SHP77 (cell line): ENCODE measurements at regions not wholly inside any gene's neighbourhood (a gene's known extent, or its start where the extent isn't known, plus 50 kb on each side); places are given as distances from the start of the nearest gene placed in this dataset.
"Not testable (repeated sequence)": the region's sequence is repeated elsewhere in the genome, so short reads cannot be mapped to it uniquely, and the experiment has no call there.

Experiments
- DNase-seq, 2 experiments: peaks; one replicate each; lab custom pipeline; 2025; lab: John Stamatoyannopoulos, UW

GRCh38 chr1:58190267-58190988 is 356.1 kb downstream of the OMA1 start:
- no peak for DNase-seq

DNA sequence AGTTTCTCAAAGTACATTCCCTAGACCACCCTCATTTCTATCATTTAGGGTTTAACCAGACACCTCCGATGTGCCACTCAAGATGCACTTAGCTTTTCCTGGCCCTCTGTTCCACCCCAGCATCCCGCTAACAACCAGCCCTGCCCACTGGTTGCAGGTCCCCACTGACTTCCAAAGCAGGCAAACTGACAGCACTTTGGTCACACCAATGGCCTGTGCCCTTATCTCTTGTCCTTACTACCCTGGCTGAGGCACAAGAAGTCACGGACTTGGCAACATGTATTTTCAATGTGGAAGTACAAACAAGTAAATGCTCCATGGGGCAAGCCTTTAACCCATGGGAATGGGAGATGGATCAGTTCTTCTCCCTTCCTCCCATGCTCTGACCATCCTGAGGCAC is 357.1 kb downstream of the OMA1 start:
- no peak for DNase-seq

- DNase-seq: no peak
Observed at GRCh38 chr1:58183286-58183685, 363.2 kb downstream of the OMA1 start.

- no peak for DNase-seq
Observed at GRCh38 chr1:58180537-58180936, 366.0 kb downstream of the OMA1 start.

- DNase-seq: not testable (repeated sequence)
Observed at GRCh38 chr1:58169160-58169559, 377.4 kb downstream of the OMA1 start.

- DNase-seq: not testable (repeated sequence)
Observed at GRCh38 chr1:58167131-58167530, 379.4 kb downstream of the OMA1 start.

GRCh38 chr1:58166417-58166816 is 380.1 kb downstream of the OMA1 start:
- no peak for DNase-seq

DNA sequence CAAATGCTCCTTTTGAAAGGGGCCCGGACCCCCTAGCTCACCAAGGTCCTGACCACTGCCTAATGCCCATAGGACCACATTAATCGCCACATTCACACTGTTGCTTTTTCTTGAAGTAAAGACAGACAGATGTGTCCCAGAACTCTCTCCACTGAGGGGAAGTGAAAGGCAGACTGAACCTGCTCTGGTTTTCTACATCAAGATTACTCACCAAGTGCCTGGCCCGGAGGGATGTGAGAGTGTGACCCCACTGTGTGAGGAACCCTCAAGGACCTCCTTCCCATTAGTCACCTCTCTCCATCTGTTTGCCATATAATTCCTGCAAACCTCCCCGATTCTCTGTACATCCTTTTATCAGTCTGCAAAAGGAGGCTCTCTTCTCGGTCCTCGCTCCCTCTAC is 381.5 kb downstream of the OMA1 start:
- DNase-seq: no peak

GRCh38 chr1:58162952-58163550 is 383.5 kb downstream of the OMA1 start:
- peak; percentile 46 to 50 for DNase-seq

GRCh38 chr1:58159434-58159830 is 387.1 kb downstream of the OMA1 start:
- no peak for DNase-seq

- DNase-seq: no peak
Observed at GRCh38 chr1:58158506-58159433, 387.8 kb downstream of the OMA1 start.

DNA sequence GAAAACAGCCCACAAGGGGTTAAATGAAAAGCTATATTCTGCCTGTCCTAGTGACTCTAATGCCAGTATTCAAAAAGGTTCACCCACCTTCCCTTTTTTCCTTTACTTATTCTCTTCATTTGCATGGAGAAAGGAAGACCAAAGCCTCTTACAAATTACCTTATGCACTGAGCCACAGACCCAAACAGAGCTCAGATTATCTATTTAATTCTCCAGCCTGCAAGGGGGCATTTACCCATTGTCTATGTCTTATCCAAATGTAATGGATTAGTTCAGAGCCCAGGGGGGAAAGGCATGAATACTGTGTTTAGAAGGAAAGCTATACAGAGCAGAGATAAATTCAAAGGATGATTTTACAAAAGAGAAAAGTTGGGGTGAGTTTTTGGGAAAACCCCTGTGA is 388.5 kb downstream of the OMA1 start:
- DNase-seq: no peak

- DNase-seq: no peak
Observed at GRCh38 chr1:58157256-58157655, 389.3 kb downstream of the OMA1 start.

DNA sequence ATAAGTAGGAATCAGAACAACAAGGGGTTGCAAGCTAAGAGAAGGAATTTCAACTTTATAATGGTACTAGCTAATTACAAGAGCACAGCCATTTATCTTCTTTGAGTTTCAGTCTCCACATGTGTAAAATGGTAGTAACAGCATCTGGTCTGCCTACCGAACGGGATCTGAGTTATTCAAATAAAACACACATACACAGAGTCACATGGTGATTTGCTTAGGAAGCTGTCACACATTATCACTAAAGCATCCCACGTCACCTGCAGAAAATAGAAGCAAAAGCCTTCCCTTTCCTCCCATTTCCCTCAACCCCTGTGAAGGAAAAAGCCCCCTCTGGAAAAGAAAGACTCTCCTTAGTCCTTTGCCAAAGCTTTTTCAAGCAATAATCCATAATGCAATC is 389.7 kb downstream of the OMA1 start:
- no peak for DNase-seq

GRCh38 chr1:58156124-58156468 is 390.4 kb downstream of the OMA1 start:
- DNase-seq: no peak

GRCh38 chr1:58155418-58156123 is 391.0 kb downstream of the OMA1 start:
- DNase-seq: peak in 1 of 2 experiments; percentile 35

GRCh38 chr1:58154256-58154655 is 392.3 kb downstream of the OMA1 start:
- no peak for DNase-seq

GRCh38 chr1:58152697-58153096 is 393.8 kb downstream of the OMA1 start:
- no peak for DNase-seq

GRCh38 chr1:58149271-58149812 is 397.2 kb downstream of the OMA1 start:
- DNase-seq: no peak

DNA sequence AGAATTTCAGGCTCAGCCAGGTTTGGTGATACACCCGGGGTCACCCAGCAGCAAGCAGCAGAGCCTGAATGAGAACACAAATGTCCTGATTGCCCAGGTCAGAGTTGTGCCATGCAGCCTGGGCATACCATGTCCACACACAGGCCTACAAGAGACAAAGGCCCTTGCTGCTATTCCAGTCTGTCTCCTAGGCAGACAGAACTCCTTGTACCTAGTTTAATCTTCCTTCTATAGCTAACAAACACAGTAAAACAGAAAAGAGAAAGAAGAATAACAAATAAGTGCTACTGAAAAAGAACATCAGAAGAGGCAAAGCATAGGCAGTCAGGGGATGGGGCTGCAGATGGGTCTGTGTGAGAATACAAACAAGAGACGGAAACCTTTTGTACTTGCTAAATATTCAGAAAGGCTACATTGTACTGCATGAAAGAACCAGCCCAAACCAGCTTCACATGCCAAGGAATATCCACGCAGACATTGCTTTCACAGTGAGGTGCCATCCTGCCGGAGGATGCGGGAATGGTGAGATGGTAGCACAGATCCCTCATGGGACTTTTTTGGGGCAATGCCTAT is 401.7 kb downstream of the OMA1 start:
- no peak for DNase-seq

DNA sequence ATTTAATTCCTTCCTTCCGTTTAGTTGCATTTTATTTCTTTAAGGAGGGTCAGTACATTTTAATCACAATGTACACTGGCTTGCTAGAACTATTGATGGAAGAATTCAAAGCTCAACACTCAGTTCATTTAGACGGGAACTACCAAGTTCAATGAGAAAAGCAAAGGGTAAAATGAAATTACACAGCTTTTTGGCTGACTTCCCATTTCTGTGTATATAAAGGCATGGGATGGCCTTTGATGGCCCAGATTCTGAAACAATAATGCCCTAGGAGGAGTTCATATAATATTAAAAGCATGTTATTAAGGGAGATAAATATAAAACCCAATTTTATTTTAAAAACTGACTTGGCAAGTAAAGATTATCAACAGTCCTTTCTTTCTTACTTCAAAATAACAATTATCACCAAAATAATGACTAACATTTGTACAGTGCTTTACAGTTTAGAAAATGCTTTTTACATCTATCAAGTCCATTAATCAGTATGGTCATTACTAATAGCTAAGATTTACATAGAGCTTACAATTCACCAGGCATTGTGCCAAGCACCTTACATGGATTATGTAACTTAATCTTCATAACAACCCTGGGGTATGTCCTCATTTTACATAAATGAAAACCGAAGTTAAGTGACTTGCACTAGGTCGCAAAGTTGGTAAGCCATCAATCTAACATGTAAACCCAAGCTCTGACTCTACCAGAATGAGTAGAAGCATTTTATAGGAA is 402.4 kb downstream of the OMA1 start:
- no peak for DNase-seq
